IPS DF 19.7 (cell line): ENCODE measurements at regions not wholly inside any gene's neighbourhood (a gene's known extent, or its start where the extent isn't known, plus 50 kb on each side); places are given as distances from the start of the nearest gene placed in this dataset.

Source experiments
- DNase-seq: peaks from one replicate; pipeline ENCODE4 v3.0.0-alpha.2; 2013; ENCODE audit warnings: low read depth, low spot score

DNA sequence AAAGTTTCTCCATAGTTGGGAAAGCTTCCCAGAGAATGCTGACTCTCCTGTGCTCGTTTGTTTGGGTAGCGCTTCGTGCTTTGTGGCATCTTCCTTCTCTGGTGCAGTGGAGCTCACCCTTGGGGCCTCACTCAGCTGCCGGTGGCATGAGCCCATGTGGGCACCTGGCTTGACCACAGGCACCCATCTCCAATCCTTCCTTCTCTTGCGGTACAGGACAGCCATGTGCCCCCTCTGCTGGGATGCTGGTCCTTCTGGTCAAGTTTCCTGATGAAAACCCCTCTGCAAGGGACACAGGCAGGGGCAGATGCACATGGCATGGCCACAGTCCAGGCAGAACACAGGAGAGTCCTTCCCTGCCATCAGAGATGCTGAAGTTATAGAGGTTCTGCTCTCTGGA is 555.9 kb upstream of the HS6ST1 start:
- DNase-seq = no peak

DNA sequence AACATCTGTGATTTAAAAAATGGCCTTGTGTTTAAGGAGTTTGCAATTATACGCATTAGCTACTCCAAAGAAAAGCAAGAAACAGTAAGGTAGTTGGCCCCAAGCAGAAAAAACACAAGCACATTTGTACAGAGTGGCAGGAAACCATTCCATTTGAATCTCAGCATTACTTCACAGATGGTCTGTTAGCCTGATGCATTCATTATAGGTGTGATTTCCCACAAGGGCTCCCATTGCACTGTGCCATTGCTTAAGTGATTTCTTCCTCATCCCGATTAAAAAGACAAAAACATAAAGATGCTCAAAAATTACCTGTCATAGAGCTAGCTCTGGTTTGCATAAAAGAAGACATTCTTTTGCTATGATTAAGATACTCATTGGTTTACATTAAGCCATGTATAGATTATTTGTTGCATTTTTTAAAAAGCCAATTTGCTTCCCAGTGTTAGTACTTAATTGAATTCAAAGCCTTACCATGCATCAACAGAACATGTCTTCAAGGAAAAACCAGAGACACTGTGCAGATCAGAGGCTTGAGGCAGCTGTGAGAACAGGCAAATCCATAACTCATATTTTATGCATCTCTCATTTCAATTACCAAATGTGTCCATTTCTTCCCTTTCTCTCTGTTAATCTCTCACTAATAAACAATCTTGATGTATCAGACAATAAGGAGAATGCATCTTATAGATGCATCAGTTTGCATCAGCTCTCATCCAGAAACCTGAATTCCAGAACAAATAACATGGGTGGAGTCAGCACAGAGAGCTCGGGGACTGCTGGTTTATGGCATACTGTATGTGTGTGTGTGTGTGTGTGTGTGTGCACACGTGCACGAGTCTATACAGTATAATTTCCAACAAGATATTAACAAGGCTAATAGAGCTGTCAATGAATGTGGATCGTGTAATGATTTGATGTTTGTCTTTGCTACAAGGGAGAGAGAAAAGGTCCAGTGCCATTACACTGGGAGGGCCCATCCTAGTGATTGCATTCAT is 558.6 kb upstream of the HS6ST1 start:
- DNase-seq = no peak

DNA sequence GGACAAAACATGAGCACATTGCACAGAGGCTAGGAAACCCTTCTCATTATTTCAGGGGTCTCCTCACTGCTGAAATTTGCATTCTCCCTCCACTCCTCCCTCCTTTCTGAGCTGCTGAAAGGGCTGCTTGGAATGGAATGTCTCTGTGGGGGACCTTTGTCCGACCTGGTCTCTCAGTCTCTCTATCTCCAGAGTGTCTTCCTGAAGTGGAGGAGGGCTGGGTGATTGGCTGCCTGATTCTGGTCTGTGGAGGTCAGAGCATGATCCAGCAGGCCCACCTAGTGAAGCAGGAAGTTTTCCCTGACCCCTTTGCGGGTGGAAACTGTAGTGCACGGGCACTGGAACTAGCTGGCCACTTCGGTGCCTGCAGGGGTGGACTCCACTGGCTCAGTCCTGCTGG is 560.5 kb upstream of the HS6ST1 start:
- DNase-seq = peak; percentile 38

DNA sequence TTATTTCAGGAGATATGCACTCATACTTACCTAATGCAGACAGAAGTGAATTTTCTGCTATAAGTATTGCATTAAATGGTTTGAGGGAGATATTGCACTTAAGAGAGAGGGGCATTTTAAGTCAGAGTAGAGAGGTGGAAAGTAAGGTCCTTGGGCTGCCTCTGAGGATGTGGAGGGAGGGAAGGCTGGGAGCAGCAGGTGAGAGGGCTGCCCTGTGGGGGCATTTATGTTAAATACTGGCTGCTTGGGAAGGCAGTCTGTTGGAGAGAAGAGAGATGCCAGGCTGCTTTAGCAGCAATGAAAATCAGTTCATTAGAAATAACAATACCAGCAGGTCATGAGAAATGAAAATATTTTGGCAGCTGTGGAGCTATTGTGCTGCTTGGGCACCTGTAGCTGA is 576.2 kb upstream of the HS6ST1 start:
- no peak for DNase-seq

DNA sequence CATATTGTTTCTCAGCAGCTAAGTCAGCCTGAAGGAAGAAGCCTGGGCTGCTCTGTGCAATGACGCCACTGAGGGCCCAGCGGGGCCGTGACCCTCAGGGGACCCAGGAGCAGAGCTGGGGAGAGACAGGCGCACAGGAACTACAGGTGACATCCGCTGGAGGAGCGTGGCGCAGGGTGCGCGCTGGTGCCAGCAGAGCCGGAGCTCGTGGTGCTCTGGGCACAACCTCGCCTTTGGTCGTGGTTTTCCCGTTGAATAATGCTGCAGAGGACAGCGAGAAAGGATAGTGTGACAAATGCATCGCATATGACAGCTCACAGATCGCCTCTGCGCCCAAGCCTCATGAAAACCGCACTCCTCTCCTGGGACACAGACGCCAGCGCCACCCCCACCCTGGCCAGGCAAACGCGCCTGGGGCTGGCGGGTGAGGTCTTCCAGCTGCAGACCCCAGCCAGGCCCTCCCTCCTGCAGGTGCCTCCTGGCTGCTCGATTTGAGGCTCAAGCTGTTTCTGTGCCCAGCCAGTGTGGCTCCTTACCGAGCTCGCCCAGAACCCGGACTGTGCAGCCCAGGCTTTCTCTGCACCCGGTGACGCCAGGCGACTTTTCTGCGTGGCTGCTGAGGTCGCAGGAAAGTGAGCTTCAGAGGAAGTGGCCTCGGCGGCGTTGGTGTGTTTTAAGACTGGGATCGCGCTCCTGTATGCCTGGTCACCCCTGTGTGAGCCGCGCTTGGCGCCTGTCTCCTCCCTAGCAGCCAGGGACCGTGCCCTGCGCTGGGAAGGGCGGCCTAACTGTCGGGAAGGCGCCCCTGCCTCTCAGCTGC is 583.1 kb upstream of the HS6ST1 start:
- no peak for DNase-seq

DNA sequence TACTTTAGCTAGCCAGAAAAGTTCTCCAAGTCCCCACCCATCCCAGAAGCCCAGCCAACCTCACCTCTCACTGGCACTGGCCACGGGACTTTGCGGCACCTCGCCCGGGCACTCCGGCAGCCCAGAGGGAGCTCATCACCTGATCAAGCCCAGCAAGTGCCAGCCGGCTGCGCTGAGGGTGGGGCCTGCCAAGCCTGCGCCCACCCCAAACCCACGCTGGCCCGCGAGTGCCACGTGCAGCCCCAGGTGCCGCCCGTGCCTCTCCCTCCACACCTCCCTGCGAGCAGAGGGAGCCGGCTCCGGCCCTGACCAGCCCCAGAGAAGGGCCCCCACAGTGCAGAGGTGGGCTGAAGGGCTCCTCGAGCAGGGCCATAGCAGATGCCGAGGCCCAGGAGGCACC is 585.0 kb upstream of the HS6ST1 start:
- DNase-seq = no peak

DNA sequence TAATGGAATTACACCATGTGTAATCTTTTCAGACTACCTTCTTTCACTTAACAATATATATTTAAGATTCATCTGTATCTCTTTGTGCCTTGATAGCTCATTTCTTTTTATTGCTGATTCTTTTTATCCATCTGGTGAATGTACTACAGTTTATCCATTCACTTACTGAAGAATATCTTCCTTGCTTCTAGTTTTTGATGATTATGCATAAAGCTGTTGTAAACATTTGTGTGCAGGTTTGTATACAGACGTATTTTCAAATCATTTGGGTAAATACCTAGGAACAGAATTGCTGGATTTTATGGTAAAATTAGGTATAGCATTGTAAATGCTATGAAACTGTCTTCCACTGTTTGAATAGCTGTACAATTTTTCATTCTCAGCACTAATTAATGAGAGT is 592.6 kb upstream of the HS6ST1 start:
- DNase-seq = no peak

DNA sequence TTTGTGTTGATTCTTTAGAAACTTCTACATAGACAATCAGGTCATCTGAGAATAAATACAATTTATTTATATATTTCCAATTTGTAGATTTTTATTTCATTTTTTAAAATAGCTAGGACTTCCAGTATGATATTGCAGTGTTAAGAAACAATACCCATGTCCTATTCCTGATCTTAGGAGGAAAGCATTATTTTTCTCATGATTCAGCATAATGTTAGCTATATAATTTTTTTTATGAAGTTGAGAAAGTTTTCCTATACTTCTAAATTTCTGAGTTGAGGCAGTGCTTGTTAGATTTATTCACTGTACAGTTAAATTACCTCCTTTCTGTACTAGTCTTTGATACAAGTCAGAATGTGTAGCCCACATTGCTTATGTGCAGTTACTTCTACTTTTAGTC is 595.7 kb upstream of the HS6ST1 start:
- no peak for DNase-seq

DNA sequence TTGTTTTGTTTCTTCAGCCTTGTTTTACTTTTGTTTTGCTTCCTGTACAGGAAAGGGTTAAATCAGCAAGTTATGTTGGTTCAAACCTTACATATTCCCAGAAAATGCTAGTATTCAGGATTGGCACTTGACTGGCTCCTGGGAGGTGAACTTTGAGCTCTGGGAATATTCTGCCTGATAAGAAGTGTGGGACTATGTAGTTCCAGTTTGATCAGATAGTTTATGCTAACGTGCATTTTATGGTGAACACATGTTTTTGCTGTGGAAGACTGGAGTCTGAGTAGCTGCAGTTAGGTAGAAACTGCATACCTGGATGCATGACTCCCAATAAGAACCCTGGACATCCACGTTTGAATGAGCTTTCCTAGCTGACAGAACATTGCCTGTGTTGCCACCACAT is 603.1 kb upstream of the HS6ST1 start:
- DNase-seq = no peak

DNA sequence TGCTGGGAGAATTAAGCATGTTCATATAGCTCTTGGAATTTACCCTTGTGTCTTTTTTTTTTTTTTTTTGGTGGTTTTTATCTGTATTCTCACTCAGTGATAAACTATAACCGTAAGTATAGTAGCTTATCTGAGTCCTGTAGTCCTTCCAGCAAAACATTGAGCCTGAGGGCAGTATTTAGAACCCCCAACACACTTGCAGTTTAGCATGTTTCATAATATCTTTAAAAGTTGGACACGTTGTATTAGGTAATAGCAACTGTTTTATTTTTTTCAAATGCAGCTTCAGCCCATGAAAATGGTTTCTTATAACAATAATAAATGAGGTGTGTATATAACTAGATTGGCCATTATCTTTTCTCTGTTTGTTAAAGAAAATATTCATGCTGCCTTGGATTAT is 603.5 kb upstream of the HS6ST1 start:
- DNase-seq = no peak

DNA sequence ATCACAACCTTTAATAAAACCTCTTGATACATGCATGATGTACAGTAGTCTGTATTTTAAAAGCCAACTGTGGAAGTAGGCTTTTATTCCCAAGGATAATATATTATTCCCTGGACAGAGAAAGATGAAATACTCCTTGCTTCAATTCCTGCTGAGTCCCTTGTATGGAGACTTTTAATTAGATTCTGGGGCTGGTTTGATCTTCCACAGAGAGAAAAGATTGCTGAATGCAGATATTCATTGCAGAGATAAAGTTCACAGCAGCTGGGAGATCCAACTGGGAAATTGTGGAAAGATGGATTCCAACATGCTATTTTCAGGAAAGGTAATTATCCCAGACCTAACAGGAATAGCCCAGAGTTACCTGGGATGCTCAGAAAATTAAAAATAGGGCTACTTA is 607.0 kb upstream of the HS6ST1 start:
- DNase-seq = no peak

DNA sequence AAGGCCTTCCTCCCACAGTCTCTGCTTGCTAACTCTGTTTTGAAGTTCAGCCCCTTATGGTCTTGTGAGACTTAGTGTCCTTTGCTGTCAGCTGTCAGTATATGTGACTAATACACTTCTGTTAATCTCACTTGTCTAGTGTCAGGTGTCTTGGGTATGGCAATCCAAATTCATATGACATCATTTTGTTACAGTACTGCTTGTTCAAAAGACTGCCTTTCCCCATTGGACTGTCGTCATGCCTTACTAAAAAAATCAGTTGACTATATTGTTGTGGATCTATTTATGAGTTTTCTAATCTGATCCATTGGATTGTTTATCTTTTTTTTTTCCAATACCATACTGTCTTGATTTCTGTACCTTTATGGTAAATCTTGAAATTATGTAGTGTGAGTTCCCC is 611.4 kb upstream of the HS6ST1 start:
- no peak for DNase-seq

DNA sequence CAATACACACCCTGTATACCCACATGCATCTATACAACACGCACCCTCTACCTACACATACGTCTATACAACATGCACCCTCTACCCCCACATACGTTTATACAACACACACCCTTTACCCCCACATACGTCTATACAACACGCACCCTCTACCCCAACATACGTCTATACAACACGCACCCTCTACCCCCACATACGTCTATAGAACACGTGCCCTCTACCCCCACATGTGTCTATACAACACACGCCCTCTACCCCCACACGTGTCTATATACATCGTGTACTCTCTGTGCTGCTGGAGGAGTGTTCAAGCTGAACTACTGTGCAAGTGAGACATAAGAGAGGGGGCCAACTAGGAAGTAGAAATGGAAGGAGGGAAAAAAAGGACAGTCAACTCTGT is 621.7 kb upstream of the HS6ST1 start:
- no peak for DNase-seq

DNA sequence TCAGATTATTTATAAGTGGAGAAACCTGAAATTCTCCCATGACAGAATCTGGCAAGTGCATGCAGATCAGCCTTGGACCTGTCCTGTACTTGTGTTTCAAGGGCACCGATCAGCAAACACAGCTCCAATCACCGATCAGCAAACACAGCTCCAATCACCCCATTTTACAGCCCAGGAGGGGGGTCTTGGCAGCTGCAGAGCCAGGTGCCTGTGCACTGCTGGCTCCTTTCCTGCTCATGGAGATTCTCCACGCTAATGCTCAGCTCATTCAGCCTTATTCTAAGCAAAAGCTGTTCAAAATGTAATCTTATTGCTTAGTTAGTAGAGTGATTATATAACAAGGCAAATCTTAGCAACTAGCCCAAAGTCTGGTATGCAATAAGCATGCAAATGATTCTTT is 623.1 kb upstream of the HS6ST1 start:
- DNase-seq = no peak

DNA sequence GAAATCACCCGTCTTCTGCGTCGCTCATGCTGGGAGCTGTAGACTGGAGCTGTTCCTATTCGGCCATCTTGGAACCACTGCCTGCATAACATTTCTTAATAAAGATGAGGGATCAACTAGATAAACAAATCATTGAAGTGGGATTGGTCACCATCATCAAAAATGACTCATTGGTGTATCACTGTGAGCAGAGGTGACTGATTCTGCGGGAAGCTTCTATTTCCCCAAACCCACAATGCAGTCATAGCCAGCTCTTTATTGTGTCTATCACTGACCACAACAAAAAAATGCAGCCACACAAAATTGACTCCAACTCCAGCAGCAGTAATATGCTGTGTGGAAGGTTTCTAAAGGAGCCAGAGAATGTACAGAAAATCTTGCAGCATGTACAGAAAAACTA is 630.7 kb upstream of the HS6ST1 start:
- DNase-seq = no peak

DNA sequence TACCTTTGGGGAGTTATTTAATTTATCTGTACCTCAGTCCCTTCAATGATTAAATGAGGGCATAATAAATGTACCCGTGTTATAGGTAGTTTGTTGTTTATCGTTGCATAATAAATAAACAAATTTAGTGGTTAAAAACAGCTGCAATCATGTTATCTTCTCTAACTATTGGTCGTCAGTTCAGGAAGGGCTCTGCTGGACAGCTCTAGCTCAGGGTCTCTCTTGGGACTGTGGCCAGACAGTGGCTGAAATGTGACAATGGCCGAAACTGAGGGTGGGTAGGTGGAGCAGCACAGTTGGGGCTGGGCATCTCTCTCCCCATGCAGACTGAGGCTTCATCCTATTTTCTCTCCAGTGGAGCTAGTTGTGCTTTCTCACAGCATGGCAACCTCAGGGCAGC is 632.1 kb upstream of the HS6ST1 start:
- no peak for DNase-seq

DNA sequence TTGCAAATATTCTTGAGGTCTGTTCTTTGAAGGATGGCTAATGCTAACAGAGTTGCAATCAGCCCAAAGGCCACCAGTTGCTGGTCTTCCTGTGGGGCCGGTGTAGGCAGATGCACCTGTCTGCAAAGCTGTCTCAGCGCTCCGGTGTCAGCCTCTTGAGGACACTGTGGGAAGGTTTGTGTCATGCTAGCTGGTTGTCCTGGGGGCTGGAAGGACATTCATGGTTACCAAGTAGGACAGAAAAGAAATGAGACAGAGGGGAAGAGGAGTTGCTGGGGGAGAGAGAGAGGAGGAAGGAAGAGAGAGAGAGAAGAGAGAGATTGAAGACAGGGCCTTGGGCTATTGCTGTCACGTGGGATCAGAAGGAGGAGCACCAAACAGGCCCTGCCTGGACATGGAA is 639.6 kb upstream of the HS6ST1 start:
- DNase-seq = no peak

DNA sequence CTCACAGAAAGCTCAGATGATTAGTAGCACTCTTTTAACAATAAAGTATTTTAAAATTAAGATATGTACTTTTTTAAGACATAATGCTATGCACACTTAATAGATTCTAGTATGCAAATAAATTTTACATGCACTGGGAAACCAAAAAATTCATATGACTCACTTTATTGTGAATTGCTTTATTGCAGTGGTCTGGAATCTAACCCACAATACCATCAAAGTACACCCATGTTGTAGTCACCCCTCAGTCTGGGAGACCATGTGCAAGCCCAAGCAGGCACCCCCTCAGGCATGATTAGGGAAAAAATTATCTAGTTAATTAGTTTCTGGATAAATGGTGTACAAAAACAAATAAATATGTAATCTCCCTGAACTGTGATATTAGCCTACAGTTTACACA is 649.0 kb upstream of the HS6ST1 start:
- DNase-seq = no peak

DNA sequence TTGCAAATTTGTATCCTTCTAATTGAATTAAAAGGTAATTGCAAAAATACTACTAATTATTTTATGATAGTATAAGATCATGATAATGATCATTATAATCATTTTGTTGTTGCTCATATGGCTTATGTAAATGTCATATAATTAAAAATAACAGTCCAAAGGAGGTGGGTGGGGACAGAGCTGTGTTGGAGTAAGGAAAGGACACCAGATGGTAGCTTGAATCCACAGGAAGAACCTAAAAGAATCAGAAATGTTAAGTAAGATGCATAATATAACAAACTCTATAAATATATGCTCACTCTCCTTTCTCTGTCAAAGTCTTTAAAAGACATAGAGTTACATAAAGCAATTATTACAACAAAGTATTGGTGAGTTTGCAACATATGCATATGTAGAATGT is 650.7 kb upstream of the HS6ST1 start:
- no peak for DNase-seq

DNA sequence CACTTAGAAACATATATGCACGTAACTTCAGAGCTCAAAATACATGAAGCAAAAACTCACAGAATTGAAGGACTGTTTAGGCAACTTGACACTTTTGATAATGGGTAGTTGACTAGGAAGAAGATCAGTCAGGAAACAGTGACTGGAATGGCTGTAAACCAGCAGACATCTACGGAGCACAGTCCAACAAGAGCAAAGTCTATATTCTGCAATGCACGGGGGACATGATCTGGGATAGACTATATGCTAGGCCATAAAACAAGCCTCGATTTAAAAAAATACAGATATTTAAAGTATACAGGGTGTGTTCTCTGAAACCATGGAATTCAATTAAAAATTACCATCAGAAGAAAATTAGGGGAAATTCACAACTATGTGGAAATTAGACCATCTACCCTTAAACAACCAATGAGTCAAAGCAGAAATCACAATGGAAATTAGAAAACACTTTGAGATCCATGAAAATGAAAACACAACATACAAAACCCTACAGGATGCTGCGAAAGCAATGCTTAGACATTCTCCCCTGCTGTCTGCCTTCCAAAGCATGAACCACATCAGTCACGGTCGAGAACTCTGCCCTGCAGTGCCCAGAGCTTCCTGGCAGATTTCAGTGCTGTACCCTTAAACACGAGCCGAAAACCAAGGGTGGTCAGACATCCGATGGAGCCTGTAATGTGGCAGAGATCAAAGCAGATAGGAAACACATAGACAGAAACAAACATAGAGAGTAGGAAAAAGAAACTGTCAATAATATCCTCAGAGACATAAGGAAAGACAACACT is 651.9 kb upstream of the HS6ST1 start:
- no peak for DNase-seq

DNA sequence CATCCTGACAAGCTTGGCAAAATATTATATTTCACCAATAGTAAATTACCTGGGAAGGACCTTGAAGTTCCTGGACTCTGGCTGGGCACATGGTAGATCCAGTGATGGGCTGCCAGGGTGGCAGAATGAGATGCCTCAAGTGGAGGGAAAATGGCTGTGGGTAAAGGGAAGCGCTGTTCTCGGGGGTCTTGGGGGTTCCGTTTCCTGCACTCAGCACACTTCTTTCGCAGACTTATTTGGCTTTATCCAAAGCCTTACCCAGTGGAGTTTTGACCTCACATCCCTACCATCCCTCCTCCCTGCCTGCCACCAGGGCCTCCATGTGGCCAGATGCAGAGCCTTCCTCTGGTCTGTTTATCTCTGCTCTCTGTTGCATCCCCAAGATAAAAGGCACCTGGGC is 654.9 kb upstream of the HS6ST1 start:
- no peak for DNase-seq

DNA sequence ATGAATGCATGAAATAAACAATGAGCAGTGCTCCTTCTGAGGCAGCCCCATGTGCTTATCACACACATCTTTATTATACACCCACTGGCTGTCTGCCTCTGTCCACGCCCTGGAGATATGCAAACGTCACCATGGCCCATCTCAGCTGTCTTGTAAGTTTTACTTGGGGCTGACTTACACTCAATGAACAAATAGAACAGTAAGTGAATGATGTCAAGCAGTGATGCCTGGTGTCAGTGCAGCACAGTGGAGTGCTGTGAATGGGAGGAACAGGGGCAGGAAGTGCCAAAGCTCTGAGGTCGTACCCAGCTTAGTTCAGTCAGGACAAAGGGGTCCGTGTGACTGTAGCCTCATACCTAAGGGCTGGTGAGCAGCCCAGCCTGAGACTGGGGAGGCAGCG is 659.5 kb upstream of the HS6ST1 start:
- DNase-seq = peak; percentile 12
